Transverse colon (tissue), 4 donors: ENCODE measurements at regions not wholly inside any gene's neighbourhood (a gene's known extent, or its start where the extent isn't known, plus 50 kb on each side); places are given as distances from the start of the nearest gene placed in this dataset.

Experiments
- DNase-seq: peaks from one replicate; pipeline ENCODE4 v3.0.0-alpha.2; 2019
- H3K27ac ChIP-seq, 4 donors: fragments of 200-600 bp; sonication (generic); 2 replicates each; pipeline ENCODE4 v1.5.1; 2016 to 2018; ENCODE audit warnings: inconsistent platforms in 4 of 4
- H3K27me3 ChIP-seq: fragments of 200-600 bp; sonication (generic); 2 replicates; pipeline ENCODE4 v1.5.1; 2017; ENCODE audit warnings: inconsistent platforms
- H3K36me3 ChIP-seq, 4 donors: fragments of 200-600 bp; sonication (generic); 2 replicates each; pipeline ENCODE4 v1.5.1; 2017 to 2019; ENCODE audit warnings: inconsistent platforms in 4 of 4
- H3K4me1 ChIP-seq, 4 donors: fragments of 200-600 bp; sonication (generic); 2 replicates each; pipeline ENCODE4 v1.5.1; 2017 to 2020; ENCODE audit warnings: inconsistent platforms in 4 of 4
- H3K4me3 ChIP-seq, 4 donors: fragments of 200-600 bp; sonication (generic); 1 replicate in 1 of 4; 2 replicates in 3 of 4; pipeline versions ENCODE4 v1.5.1 to v1.6.1; 2017 to 2019; ENCODE audit warnings: inconsistent platforms in 4 of 4
- H3K9me3 ChIP-seq, 2 donors: fragments of 200-600 bp; sonication (generic); 2 replicates each; pipeline ENCODE4 v1.5.1; 2017 to 2019; ENCODE audit warnings: inconsistent platforms in 2 of 2
- EP300 ChIP-seq: sonication (generic); formaldehyde crosslinking; IDR thresholded peaks from one replicate; pipeline ENCODE4 v1.6.1; 2017; ENCODE audit warnings: antibody characterized with exemption, low read depth
- POLR2A ChIP-seq: fragments of 450-650 bp; IDR thresholded peaks from one replicate; pipeline ENCODE4 v1.6.1; 2016; ENCODE audit warnings: antibody characterized with exemption, mild to moderate bottlenecking, moderate library complexity
- POLR2AphosphoS5 ChIP-seq, 3 donors: sonication (generic); formaldehyde crosslinking; IDR thresholded peaks; one replicate each; pipeline ENCODE4 v1.6.1; 2016; ENCODE audit warnings: antibody characterized with exemption in 3 of 3
- WGBS, 2 donors: methylation state at CpG; one replicate each; pipeline ENCODE4 v1.1.5; 2018; ENCODE audit warnings: low coverage in 1 of 2; 5-methylcytosine and 5-hydroxymethylcytosine counted together
- in situ Hi-C, 4 donors: fragments of 200-750 bp; cut with MboI; loops; one replicate each; pipeline versions ENCODE4 v1.15.0 to v1.15.1; 2017; ENCODE audit warnings: low sequenced_read_pairs in 3 of 4, low pct_ligation_motif_present in 1 of 4, low pct_unique_long_range_greater_than_20kb in 1 of 4
- intact Hi-C: fragments of 100-400 bp; cut with DNase I; formaldehyde crosslinking; loops from one replicate; pipeline ENCODE4 v1.15.1; 2023; ENCODE audit warnings: low total_unique reads
- TF ChIP-seq, protein P1 (sequence below), 5 experiments: fragments of 200-600 bp in 3 of 5; fragments of 450-650 bp in 2 of 5; sonication (generic) in 3 of 5; IDR thresholded peaks; 1 replicate in 2 of 5; 2 replicates in 3 of 5; pipeline ENCODE4 v1.5.1; 2016 to 2017; ENCODE audit warnings: antibody characterized with exemption in 5 of 5, inconsistent platforms in 3 of 5, mild to moderate bottlenecking in 2 of 5, moderate library complexity in 1 of 5

DNA sequence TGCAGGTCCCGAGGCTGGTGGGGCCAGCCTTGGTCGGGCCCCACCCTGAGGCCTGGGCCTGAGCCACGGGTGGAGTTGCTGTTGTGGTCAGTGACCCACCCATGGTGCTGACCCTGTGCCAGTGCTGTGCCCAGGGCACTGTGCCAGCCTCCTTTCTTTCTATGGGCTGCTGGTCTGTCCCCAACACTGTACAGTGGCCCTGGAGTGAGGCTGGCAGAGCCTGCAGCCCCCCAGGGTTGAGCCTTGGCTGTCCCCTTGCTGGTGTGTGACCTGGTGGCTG, 1235.7 kb downstream of the BRD1 start:
- in situ Hi-C loops = no loop called here
- no peaks in the 10 kb centered on the region for H3K27me3 ChIP-seq

DNA sequence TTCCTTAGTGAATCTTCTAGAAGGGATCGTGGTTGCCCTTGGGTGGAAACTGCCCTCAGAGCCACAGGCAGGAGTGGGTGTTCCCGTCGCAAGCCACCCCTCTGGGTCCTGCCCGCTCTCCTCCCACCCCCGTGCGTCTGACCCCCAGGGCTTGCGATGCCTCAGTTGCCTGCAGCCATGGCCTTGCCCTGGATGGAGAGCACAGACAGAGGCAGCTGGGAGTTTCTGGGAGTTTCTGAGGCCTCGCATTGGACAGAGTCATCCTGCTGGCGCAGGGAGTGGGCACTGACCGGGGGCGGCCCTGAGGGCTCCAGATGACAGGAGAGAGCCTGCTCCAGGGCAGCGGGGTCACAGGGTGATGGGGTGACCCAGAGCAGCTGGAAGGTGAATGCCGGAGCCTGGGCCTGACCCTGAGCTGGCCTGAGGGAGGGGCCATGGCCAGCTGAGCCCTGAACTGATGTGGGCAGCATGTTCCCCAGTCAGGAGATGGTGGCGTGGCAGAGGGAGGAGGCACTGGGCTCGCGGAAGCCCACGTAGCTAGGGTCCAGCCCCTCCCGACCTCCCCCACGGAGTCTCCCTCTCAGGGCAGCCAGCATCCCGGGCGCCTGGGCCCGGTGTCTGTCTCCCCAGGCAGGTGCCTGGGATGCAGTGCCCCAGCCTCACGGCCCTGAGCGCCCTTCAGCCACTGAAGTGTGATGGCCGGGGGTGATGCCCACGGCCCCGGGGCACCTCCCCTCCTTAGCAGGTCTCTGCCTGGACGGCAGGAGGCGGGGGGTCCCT, 1236.2 kb downstream of the BRD1 start:
- no peak for DNase-seq

More for the DNA sequence above, 1235.7 kb downstream of the BRD1 start:
- intact Hi-C loops = no loop called here
- TF ChIP-seq, protein P1, sequence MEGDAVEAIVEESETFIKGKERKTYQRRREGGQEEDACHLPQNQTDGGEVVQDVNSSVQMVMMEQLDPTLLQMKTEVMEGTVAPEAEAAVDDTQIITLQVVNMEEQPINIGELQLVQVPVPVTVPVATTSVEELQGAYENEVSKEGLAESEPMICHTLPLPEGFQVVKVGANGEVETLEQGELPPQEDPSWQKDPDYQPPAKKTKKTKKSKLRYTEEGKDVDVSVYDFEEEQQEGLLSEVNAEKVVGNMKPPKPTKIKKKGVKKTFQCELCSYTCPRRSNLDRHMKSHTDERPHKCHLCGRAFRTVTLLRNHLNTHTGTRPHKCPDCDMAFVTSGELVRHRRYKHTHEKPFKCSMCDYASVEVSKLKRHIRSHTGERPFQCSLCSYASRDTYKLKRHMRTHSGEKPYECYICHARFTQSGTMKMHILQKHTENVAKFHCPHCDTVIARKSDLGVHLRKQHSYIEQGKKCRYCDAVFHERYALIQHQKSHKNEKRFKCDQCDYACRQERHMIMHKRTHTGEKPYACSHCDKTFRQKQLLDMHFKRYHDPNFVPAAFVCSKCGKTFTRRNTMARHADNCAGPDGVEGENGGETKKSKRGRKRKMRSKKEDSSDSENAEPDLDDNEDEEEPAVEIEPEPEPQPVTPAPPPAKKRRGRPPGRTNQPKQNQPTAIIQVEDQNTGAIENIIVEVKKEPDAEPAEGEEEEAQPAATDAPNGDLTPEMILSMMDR (IDR thresholded peaks at IDR 0.05) = no peak
- no peak for TF ChIP-seq POLR2AphosphoS5 (IDR thresholded peaks at IDR 0.05)
- no peak for TF ChIP-seq POLR2A
- TF ChIP-seq EP300 = no peak
- Histone ChIP-seq H3K4me1 (no peaks in the 10 kb centered on the region), H3K4me3 (no peak overlapping the region), H3K36me3 (no peaks in the 10 kb centered on the region), H3K9me3 (no peaks in the 10 kb centered on the region), H3K27ac (no peak overlapping the region)
- DNase-seq = no peak
- WGBS, 2 donors = 52% methylated on average over 3 of the region's 3 CpGs; no CpG with 5 or more reads in 1 of the 2 donors

DNA sequence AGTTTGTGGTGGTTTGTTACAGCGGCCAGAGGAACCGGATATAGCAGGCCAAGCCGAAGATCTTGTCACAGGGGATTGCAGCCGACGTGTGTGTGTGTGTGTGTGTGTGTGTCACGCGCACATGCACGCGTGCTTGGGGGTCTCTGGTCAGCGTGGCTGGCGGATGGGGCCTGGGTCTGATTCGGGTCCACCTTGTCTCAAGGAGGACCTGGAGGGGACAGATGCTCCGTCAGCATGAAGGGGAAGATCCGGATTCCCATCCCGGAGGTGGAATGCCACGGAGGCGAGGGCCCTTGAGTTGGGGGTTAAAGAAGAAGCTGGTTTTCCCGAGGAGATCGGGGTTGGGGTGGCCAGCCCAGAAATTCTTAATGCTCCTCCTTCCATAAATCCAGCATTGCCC, 1237.8 kb downstream of the BRD1 start:
- Histone ChIP-seq H3K9me3 (no peaks in the 10 kb centered on the region), H3K27me3 (no peaks in the 10 kb centered on the region), H3K4me3 (no peak overlapping the region), H3K27ac (no peak overlapping the region), H3K36me3 (no peaks in the 10 kb centered on the region), H3K4me1 (no peaks in the 10 kb centered on the region)
- no peak for TF ChIP-seq EP300
- TF ChIP-seq POLR2A = no peak
- no peak for TF ChIP-seq POLR2AphosphoS5 (IDR thresholded peaks at IDR 0.05)
- TF ChIP-seq, protein P1 (IDR thresholded peaks at IDR 0.05) = no peak
- intact Hi-C loops (no loop called here), in situ Hi-C loops (no loop called here)
- no peak for DNase-seq
- 80 to 87% methylated on average over 1 to 19 of the region's 19 CpGs for whole genome bisulfite sequencing, 2 donors

More for the DNA sequence above, 1236.2 kb downstream of the BRD1 start:
- Histone ChIP-seq H3K9me3 (no peaks in the 10 kb centered on the region), H3K27ac (no peak overlapping the region), H3K4me3 (no peak overlapping the region), H3K27me3 (no peaks in the 10 kb centered on the region), H3K4me1 (no peaks in the 10 kb centered on the region), H3K36me3 (no peaks in the 10 kb centered on the region)
- WGBS, 2 donors = 83% methylated on average over 26 of the region's 29 CpGs; no CpG with 5 or more reads in 1 of the 2 donors
- in situ Hi-C loops (no loop called here), intact Hi-C loops (no loop called here)
- TF ChIP-seq, protein P1 (IDR thresholded peaks at IDR 0.05) = no peak

DNA sequence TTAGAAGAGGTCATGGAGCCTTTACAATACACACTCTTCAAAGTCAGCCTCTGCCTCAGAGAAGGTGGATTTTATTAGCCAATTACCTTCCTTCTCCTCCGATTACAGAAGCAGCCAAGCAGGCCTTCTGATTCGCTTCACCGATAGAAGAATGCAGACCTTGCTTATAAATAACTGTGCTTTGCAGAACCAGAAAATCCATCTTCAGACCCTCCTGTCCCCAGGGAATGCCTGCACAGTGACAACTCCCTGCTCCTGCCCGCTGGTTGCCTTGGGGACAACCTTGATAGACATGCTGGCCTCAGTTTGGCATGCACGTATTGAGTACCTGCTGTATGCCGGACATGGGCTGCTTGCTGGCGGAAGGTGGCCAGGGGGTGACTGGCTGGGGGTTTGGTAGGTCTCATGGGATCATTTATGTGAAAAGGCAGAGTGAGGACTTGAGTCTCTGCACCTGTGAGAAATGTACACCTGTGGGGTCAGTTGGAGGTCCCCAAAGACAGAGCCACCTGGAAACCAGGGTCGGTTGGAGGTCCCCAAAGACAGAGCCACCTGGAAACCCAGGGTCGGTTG, 1238.7 kb downstream of the BRD1 start:
- WGBS, 2 donors = 87% methylated on average over 9 of the region's 9 CpGs; no CpG with 5 or more reads in 1 of the 2 donors
- Histone ChIP-seq H3K4me1 (no peaks in the 10 kb centered on the region), H3K27me3 (no peaks in the 10 kb centered on the region), H3K9me3 (no peaks in the 10 kb centered on the region), H3K4me3 (no peak overlapping the region), H3K36me3 (no peaks in the 10 kb centered on the region), H3K27ac (no peak overlapping the region)
- DNase-seq = no peak
- intact Hi-C loops (no loop called here), in situ Hi-C loops (no loop called here)
- no peak for TF ChIP-seq POLR2A
- TF ChIP-seq, protein P1 (IDR thresholded peaks at IDR 0.05) = no peak
- no peak for TF ChIP-seq EP300
- TF ChIP-seq POLR2AphosphoS5 (IDR thresholded peaks at IDR 0.05) = no peak
